WTC11 (cell line): ENCODE measurements at regions not wholly inside any gene's neighbourhood (a gene's known extent, or its start where the extent isn't known, plus 50 kb on each side); places are given as distances from the start of the nearest gene placed in this dataset.

Experiments
- ATF3 ChIP-seq: sonication (generic); formaldehyde crosslinking; conservative IDR thresholded peaks from 2 replicates; pipeline ENCODE4 v1.8.1; 2022; ENCODE audit warnings: mild to moderate bottlenecking, missing genetic modification reagents
- CTCF ChIP-seq: fragments of 200-600 bp; IDR thresholded peaks from 2 replicates; pipeline ENCODE4 v1.8.0; 2022; ENCODE audit warnings: antibody characterized with exemption
- E2F4 ChIP-seq: sonication (generic); formaldehyde crosslinking; IDR thresholded peaks from 2 replicates; pipeline ENCODE4 v1.8.1; 2022; ENCODE audit warnings: low read depth, mild to moderate bottlenecking, moderate library complexity, missing genetic modification reagents, borderline replicate concordance
- FOXP1 ChIP-seq: sonication (generic); formaldehyde crosslinking; IDR thresholded peaks from 2 replicates; pipeline ENCODE4 v1.8.0; 2022; ENCODE audit warnings: missing genetic modification reagents, mild to moderate bottlenecking, moderate library complexity, borderline replicate concordance
- MAX ChIP-seq: sonication (generic); formaldehyde crosslinking; IDR thresholded peaks from 2 replicates; pipeline ENCODE4 v1.8.0; 2022; ENCODE audit warnings: mild to moderate bottlenecking, missing genetic modification reagents
- MLX ChIP-seq: sonication (generic); formaldehyde crosslinking; IDR thresholded peaks from 2 replicates; pipeline ENCODE4 v1.8.1; 2023; ENCODE audit warnings: mild to moderate bottlenecking, missing genetic modification reagents, moderate library complexity
- PREB ChIP-seq: sonication (generic); formaldehyde crosslinking; IDR thresholded peaks from 2 replicates; pipeline ENCODE4 v1.8.1; 2022; ENCODE audit warnings: mild to moderate bottlenecking, missing genetic modification reagents, moderate library complexity, borderline replicate concordance
- USF1 ChIP-seq: sonication (generic); formaldehyde crosslinking; IDR thresholded peaks from 2 replicates; pipeline ENCODE4 v1.8.0; 2022; ENCODE audit warnings: mild to moderate bottlenecking, missing genetic modification reagents
- ZNF121 ChIP-seq: sonication (generic); formaldehyde crosslinking; IDR thresholded peaks from 2 replicates; pipeline ENCODE4 v1.8.0; 2023; ENCODE audit warnings: missing genetic modification reagents
- ZNF263 ChIP-seq: sonication (generic); formaldehyde crosslinking; IDR thresholded peaks from 2 replicates; pipeline ENCODE4 v1.8.1; 2022; ENCODE audit warnings: low read depth, mild to moderate bottlenecking, moderate library complexity, missing genetic modification reagents
- ZNF281 ChIP-seq: sonication (generic); formaldehyde crosslinking; IDR thresholded peaks from 2 replicates; pipeline ENCODE4 v1.8.0; 2023; ENCODE audit warnings: mild to moderate bottlenecking, missing genetic modification reagents
- ZNF671 ChIP-seq: fragments of 250-450 bp; sonication (Bioruptor Pico); IDR thresholded peaks from 2 replicates; pipeline ENCODE4 v1.8.0; 2021; ENCODE audit warnings: mild to moderate bottlenecking

GRCh38 chr5:35303152-35303551 lies 72.9 kb upstream of the PRLR start:
- TF ChIP-seq FOXP1 (CRISPR knock-in tag) (no peak), MAX (CRISPR knock-in tag) (no peak), ZNF121 (CRISPR knock-in tag) (no peak), ZNF671 (no peak), ZNF281 (no peak), CTCF (no peak), MLX (no peak), USF1 (CRISPR knock-in tag) (no peak), PREB (CRISPR knock-in tag) (no peak), ZNF263 (no peak), E2F4 (no peak), ATF3 (CRISPR knock-in tag) (no peak)
